ENCODE measurements at regions not wholly inside any gene's neighbourhood (a gene's known extent, or its start where the extent isn't known, plus 50 kb on each side); places are given as distances from the start of the nearest gene placed in this dataset.

- no peak overlapping the region for H3K4me3 ChIP-seq (ENCODE audit: low read length)
- H3K36me3 ChIP-seq (ENCODE audit: control insufficient read depth, low read depth, low read length): no peaks in the 10 kb centered on the region
- H3K9ac ChIP-seq (ENCODE audit: low read length): no peak overlapping the region
- H3K9me3 ChIP-seq (ENCODE audit: control insufficient read depth, low read depth, low read length): no peaks in the 10 kb centered on the region
- peaks cover 42% of the 10 kb centered on the region for H3K4me1 ChIP-seq (ENCODE audit: control insufficient read depth, low read depth, low read length)
- H3K27ac ChIP-seq (ENCODE audit: low read length): no peak overlapping the region
- no peaks in the 10 kb centered on the region for H3K27me3 ChIP-seq (ENCODE audit: control insufficient read depth, insufficient read depth, low read length)
Observed at GRCh38 chr1:234727018-234727940, 117.3 kb upstream of the IRF2BP2 start.

GRCh38 chr1:234726359-234726943 lies 116.5 kb upstream of the IRF2BP2 start:
- H3K9ac ChIP-seq (ENCODE audit: low read length): no peak overlapping the region
- no peaks in the 10 kb centered on the region for H3K36me3 ChIP-seq (ENCODE audit: control insufficient read depth, low read depth, low read length)
- no peaks in the 10 kb centered on the region for H3K9me3 ChIP-seq (ENCODE audit: control insufficient read depth, low read depth, low read length)
- H3K4me1 ChIP-seq (ENCODE audit: control insufficient read depth, low read depth, low read length): peaks cover 46% of the 10 kb centered on the region
- no peak overlapping the region for H3K4me3 ChIP-seq (ENCODE audit: low read length)
- no peak overlapping the region for H3K27ac ChIP-seq (ENCODE audit: low read length)
- no peaks in the 10 kb centered on the region for H3K27me3 ChIP-seq (ENCODE audit: control insufficient read depth, insufficient read depth, low read length)

- no peak overlapping the region for H3K27ac ChIP-seq (ENCODE audit: low read length)
- peak overlapping the region; percentile 56 for H3K9ac ChIP-seq (ENCODE audit: low read length)
- no peaks in the 10 kb centered on the region for H3K27me3 ChIP-seq (ENCODE audit: control insufficient read depth, insufficient read depth, low read length)
- peaks cover 46% of the 10 kb centered on the region for H3K4me1 ChIP-seq (ENCODE audit: control insufficient read depth, low read depth, low read length)
- no peak overlapping the region for H3K4me3 ChIP-seq (ENCODE audit: low read length)
- no peaks in the 10 kb centered on the region for H3K9me3 ChIP-seq (ENCODE audit: control insufficient read depth, low read depth, low read length)
- H3K36me3 ChIP-seq (ENCODE audit: control insufficient read depth, low read depth, low read length): no peaks in the 10 kb centered on the region
Observed at GRCh38 chr1:234725177-234726132, 115.5 kb upstream of the IRF2BP2 start.

GRCh38 chr1:234724516-234725176 lies 114.7 kb upstream of the IRF2BP2 start:
- Histone ChIP-seq H3K4me1 (ENCODE audit: control insufficient read depth, low read depth, low read length) (peaks cover 46% of the 10 kb centered on the region), H3K27me3 (ENCODE audit: control insufficient read depth, insufficient read depth, low read length) (no peaks in the 10 kb centered on the region), H3K9me3 (ENCODE audit: control insufficient read depth, low read depth, low read length) (no peaks in the 10 kb centered on the region), H3K9ac (ENCODE audit: low read length) (peak overlapping the region; percentile 56), H3K4me3 (ENCODE audit: low read length) (peak overlapping the region; percentile 22), H3K36me3 (ENCODE audit: control insufficient read depth, low read depth, low read length) (no peaks in the 10 kb centered on the region), H3K27ac (ENCODE audit: low read length) (peak overlapping the region; percentile 35)

GRCh38 chr1:234722904-234723720 lies 113.1 kb upstream of the IRF2BP2 start:
- no peak overlapping the region for H3K4me3 ChIP-seq (ENCODE audit: low read length)
- no peaks in the 10 kb centered on the region for H3K36me3 ChIP-seq (ENCODE audit: control insufficient read depth, low read depth, low read length)
- H3K27ac ChIP-seq (ENCODE audit: low read length): peak overlapping the region; percentile 63
- H3K27me3 ChIP-seq (ENCODE audit: control insufficient read depth, insufficient read depth, low read length): no peaks in the 10 kb centered on the region
- H3K9ac ChIP-seq (ENCODE audit: low read length): peak overlapping the region; percentile 56
- H3K4me1 ChIP-seq (ENCODE audit: control insufficient read depth, low read depth, low read length): peaks cover 46% of the 10 kb centered on the region
- no peaks in the 10 kb centered on the region for H3K9me3 ChIP-seq (ENCODE audit: control insufficient read depth, low read depth, low read length)

- no peaks in the 10 kb centered on the region for H3K36me3 ChIP-seq (ENCODE audit: control insufficient read depth, low read depth, low read length)
- no peaks in the 10 kb centered on the region for H3K27me3 ChIP-seq (ENCODE audit: control insufficient read depth, insufficient read depth, low read length)
- H3K4me1 ChIP-seq (ENCODE audit: control insufficient read depth, low read depth, low read length): peaks cover 41% of the 10 kb centered on the region
- no peak overlapping the region for H3K27ac ChIP-seq (ENCODE audit: low read length)
- H3K9ac ChIP-seq (ENCODE audit: low read length): no peak overlapping the region
- H3K9me3 ChIP-seq (ENCODE audit: control insufficient read depth, low read depth, low read length): no peaks in the 10 kb centered on the region
- no peak overlapping the region for H3K4me3 ChIP-seq (ENCODE audit: low read length)
Observed at GRCh38 chr1:234722270-234722704, 112.3 kb upstream of the IRF2BP2 start.

- H3K4me1 ChIP-seq (ENCODE audit: control insufficient read depth, low read depth, low read length): peaks cover 35% of the 10 kb centered on the region
- no peaks in the 10 kb centered on the region for H3K9me3 ChIP-seq (ENCODE audit: control insufficient read depth, low read depth, low read length)
- H3K4me3 ChIP-seq (ENCODE audit: low read length): no peak overlapping the region
- H3K27ac ChIP-seq (ENCODE audit: low read length): no peak overlapping the region
- no peaks in the 10 kb centered on the region for H3K36me3 ChIP-seq (ENCODE audit: control insufficient read depth, low read depth, low read length)
- H3K27me3 ChIP-seq (ENCODE audit: control insufficient read depth, insufficient read depth, low read length): no peaks in the 10 kb centered on the region
- no peak overlapping the region for H3K9ac ChIP-seq (ENCODE audit: low read length)
Observed at GRCh38 chr1:234721476-234722269, 111.7 kb upstream of the IRF2BP2 start.

GRCh38 chr1:234720709-234721441 lies 110.9 kb upstream of the IRF2BP2 start:
- H3K9me3 ChIP-seq (ENCODE audit: control insufficient read depth, low read depth, low read length): no peaks in the 10 kb centered on the region
- no peak overlapping the region for H3K27ac ChIP-seq (ENCODE audit: low read length)
- H3K4me3 ChIP-seq (ENCODE audit: low read length): no peak overlapping the region
- no peaks in the 10 kb centered on the region for H3K27me3 ChIP-seq (ENCODE audit: control insufficient read depth, insufficient read depth, low read length)
- no peaks in the 10 kb centered on the region for H3K36me3 ChIP-seq (ENCODE audit: control insufficient read depth, low read depth, low read length)
- peaks cover 31% of the 10 kb centered on the region for H3K4me1 ChIP-seq (ENCODE audit: control insufficient read depth, low read depth, low read length)
- no peak overlapping the region for H3K9ac ChIP-seq (ENCODE audit: low read length)

- peaks cover 20% of the 10 kb centered on the region for H3K4me1 ChIP-seq (ENCODE audit: control insufficient read depth, low read depth, low read length)
- no peaks in the 10 kb centered on the region for H3K9me3 ChIP-seq (ENCODE audit: control insufficient read depth, low read depth, low read length)
- H3K4me3 ChIP-seq (ENCODE audit: low read length): no peak overlapping the region
Observed at GRCh38 chr1:234719454-234720251, 109.7 kb upstream of the IRF2BP2 start.

More at GRCh38 chr1:234719454-234720251, 109.7 kb upstream of the IRF2BP2 start:
- Histone ChIP-seq H3K27me3 (ENCODE audit: control insufficient read depth, insufficient read depth, low read length) (no peaks in the 10 kb centered on the region), H3K27ac (ENCODE audit: low read length) (no peak overlapping the region), H3K36me3 (ENCODE audit: control insufficient read depth, low read depth, low read length) (no peaks in the 10 kb centered on the region), H3K9ac (ENCODE audit: low read length) (no peak overlapping the region)

Measured in iPS-18a (cell line).